Erythroblast (primary cell): ENCODE measurements at regions not wholly inside any gene's neighbourhood (a gene's known extent, or its start where the extent isn't known, plus 50 kb on each side); places are given as distances from the start of the nearest gene placed in this dataset.

ENCODE experiments used
- DNase-seq, 2 experiments: peaks; one replicate each; lab custom pipeline; 2025; lab: John Stamatoyannopoulos, UW
- GATA1 ChIP-seq: IDR thresholded peaks from 2 replicates; pipeline ENCODE4 v1.6.1; 2011; ENCODE audit warnings: low read depth, mild to moderate bottlenecking, control low read depth, low read length, moderate library complexity
- POLR2A ChIP-seq: IDR thresholded peaks from 2 replicates; pipeline ENCODE4 v1.6.1; 2011; ENCODE audit warnings: mild to moderate bottlenecking, low read length

DNA sequence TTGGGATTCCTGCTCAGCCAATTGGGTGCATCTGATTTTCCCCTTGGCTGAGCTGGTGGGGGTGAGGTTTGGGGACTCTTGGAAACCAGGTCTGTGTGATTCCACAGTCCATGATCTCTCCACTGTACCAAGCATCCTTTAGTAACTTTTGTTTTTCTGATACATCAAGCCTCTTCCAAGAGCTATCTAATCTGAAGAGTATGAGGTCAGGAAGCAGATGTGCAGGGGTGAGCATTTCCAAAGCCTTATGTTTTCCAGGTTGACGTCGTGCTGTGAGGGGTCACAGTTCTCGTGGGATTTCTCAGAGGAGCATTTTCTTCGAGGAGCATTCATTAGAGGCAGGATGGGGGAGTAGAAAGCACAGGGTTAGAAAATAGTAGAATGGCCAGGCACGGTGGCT lies 95.3 kb downstream of the KLF4 start:
- DNase-seq: no peak
- no peak for TF ChIP-seq POLR2A
- no peak for TF ChIP-seq GATA1

DNA sequence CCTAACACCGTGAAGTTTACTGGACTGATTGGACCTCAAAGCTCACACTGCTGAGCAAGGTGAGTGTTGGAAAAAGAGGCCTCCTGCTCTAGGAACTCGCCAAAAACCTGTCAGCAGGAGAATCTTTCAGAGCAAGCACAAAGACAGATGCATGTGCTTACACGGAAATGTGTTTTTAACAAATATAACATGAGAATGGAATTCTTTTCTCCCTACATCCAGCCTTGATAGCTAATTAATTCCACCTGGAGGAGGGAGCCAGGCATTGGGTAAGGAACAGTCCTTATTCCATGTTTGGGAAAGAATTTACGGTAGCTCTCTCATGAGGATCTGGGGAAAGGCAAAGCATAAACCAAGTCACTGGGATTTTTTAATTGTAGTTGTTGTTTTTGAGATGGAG lies 98.8 kb downstream of the KLF4 start:
- no peak for DNase-seq
- TF ChIP-seq GATA1 (no peak), POLR2A (no peak)

DNA sequence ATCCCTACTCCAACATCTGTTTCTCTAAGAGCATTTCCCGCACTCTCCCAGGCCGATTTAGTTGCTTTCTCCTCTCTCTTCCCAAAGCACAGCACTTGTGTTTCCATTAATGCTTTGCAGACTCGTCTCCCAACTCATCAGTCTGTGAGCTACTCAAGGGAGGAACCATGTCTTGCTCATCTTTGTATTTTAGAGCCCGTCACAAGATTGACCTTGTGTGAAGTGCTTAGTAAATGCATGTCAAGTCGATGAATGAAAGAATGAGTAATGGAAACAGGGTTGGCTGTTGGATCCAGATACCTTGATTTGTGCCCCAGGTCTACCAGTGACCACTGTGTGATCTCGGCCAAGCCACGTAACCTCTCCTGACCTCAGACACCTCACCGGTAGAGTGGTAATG lies 99.3 kb downstream of the KLF4 start:
- TF ChIP-seq GATA1 (no peak), POLR2A (no peak)
- DNase-seq: no peak

DNA sequence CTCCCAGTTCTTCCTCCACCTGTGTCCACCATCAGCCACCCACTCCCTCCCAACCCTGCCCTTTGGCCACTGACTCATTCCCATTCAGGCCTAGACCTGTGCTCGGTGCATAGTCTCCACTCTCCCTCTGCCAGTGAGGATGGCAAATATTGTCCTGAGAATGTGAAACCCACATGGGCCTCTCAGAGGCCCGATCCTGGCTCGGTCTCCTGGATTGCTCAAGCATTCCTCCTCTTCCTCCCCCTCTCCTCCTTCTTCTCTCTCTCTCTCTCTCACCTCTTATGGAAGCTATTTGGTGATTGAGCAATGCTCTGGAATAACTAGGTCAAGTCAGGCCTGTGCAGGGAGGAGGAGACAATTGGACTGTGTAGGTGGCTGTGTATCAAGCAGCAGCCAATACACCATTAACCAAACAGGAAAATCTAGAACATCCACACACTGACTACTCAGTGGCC lies 99.9 kb downstream of the KLF4 start:
- DNase-seq: no peak

DNA sequence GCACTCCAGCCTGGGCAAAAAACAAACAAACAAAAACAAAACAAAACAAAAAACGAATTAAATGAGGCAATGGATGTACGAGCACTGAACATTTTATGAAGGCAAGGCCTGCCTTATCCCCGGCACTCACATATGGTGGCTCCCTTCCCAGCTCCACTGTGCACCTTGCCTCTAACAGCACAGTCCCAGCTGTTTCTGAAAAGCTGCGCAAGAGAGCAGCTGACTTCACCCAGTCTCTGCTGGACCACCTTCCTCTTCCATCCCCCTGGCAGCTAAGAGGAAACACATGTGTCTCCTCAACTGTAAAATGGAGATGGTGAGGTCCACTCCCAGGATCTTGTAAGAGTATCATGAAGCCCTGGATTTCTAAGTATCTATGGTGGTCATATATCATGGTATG lies 100.7 kb downstream of the KLF4 start:
- TF ChIP-seq POLR2A (no peak), GATA1 (no peak)
- no peak for DNase-seq

More for the DNA sequence above, 99.9 kb downstream of the KLF4 start:
- TF ChIP-seq POLR2A (no peak), GATA1 (no peak)

DNA sequence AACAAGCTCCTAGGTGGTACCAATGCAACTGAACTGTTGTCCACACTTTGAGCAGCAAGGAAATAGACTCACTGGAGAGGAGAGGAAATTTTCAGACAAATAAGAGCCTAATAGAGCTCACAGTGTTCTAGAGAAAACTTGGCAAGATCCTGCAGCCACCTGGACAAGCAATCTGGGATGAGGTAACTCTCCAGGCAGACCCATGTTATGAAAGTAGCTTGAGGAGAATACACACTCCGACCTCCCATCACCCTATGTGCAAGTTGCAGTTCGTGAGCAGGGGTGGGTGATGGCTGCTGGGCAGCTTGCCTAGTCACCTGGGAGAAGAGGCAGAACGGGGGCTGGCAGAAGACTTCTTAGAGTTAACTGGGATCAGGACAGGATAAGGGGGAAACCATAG lies 102.2 kb downstream of the KLF4 start:
- TF ChIP-seq POLR2A (no peak), GATA1 (no peak)
- DNase-seq: no peak

DNA sequence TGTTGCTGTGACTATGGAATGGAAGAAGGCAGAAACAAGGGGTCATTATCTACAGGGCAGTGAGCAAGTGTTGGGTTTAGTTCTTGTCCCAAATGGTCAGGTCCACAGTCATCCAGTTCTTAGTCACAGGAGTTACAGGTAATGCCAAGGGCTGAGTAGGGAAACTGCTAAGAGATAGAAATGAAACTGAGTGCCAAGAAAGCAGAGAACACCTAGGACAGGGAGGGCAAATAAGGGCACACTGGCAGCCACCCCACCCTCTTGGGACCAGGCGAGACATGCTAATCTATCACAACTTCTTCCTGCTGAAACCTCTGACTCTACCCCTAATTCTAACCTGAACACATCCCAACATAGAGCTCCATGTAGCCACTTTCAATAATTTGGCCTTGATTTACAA lies 103.2 kb downstream of the KLF4 start:
- no peak for DNase-seq
- TF ChIP-seq POLR2A (no peak), GATA1 (no peak)
